PC-9 (cell line): ENCODE measurements at regions not wholly inside any gene's neighbourhood (a gene's known extent, or its start where the extent isn't known, plus 50 kb on each side); places are given as distances from the start of the nearest gene placed in this dataset.

Source experiments
- CTCF ChIP-seq: fragments of 200-600 bp; sonication (generic); conservative IDR thresholded peaks from 2 replicates; pipeline ENCODE4 v1.6.1; 2017; ENCODE audit warnings: mixed run types, antibody characterized with exemption, mild to moderate bottlenecking, moderate library complexity
- EZH2 ChIP-seq: fragments of 200-600 bp; sonication (generic); IDR thresholded peaks from 2 replicates; pipeline ENCODE4 v1.8.0; 2017; ENCODE audit warnings: antibody characterized with exemption, low read depth

DNA sequence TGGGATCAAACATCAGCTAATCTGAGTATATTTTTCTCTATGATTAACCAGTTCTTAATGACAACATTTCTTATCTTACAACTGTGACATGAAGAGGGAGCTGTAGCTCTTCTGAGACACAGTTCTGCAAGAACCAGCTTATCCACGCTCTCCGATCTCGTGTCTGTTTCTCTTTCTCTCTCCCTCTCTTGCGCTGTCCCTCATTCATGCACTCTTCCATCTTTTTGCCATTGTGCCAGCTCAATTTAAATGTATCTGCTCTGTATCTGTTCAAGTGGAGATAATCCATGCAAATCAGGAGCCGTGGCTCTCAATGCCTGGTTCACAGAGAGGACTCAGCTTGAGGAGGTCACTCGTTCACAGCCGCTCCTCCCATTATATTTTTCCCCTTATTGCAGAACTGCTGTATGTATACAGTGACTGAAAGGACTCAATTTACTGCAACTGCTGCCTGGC is 494.7 kb upstream of the ADGRL2 start:
- TF ChIP-seq CTCF (no peak; the same call in 1 of the 2 replicates), EZH2 (no peak)
